NT2/D1 (cell line): ENCODE measurements at regions not wholly inside any gene's neighbourhood (a gene's known extent, or its start where the extent isn't known, plus 50 kb on each side); places are given as distances from the start of the nearest gene placed in this dataset.
A peak's percentile ranks its signal among the peaks of the same experiment; 100 is the strongest.
"Not testable (repeated sequence)": the region's sequence is repeated elsewhere in the genome, so short reads cannot be mapped to it uniquely, and the experiment has no call there.

Source experiments
- DNase-seq: peaks from one replicate; pipeline ENCODE4 v3.0.0-alpha.2; 2011; ENCODE audit warnings: low read depth, low spot score
- H3K27me3 ChIP-seq: 2 replicates; pipeline ENCODE4 v1.6.0; 2011; ENCODE audit warnings: mild to moderate bottlenecking; ENCODE audit not compliant: insufficient read length, insufficient read depth
- H3K36me3 ChIP-seq: 2 replicates; pipeline ENCODE4 v1.6.1; 2011; ENCODE audit warnings: mild to moderate bottlenecking, low read length, mixed read lengths; ENCODE audit not compliant: insufficient read depth, insufficient read length
- H3K4me1 ChIP-seq: 2 replicates; pipeline ENCODE4 v1.5.1; 2011; ENCODE audit not compliant: insufficient read depth, insufficient read length
- H3K4me3 ChIP-seq: 2 replicates; pipeline ENCODE4 v1.5.1; 2011; ENCODE audit warnings: low read depth; ENCODE audit not compliant: insufficient read length
- H3K9ac ChIP-seq: 2 replicates; pipeline ENCODE4 v1.6.0; 2011; ENCODE audit warnings: low read depth; ENCODE audit not compliant: insufficient read length
- H3K9me3 ChIP-seq: 2 replicates; pipeline ENCODE4 v1.5.1; 2011; ENCODE audit warnings: mild to moderate bottlenecking, low read length; ENCODE audit not compliant: insufficient read depth
- SUZ12 ChIP-seq: IDR thresholded peaks from 2 replicates; pipeline ENCODE4 v1.6.1; 2011; ENCODE audit not compliant: insufficient read length, insufficient read depth; ENCODE audit errors: extremely low read depth
- YY1 ChIP-seq: IDR thresholded peaks from 2 replicates; pipeline ENCODE4 v1.6.1; 2011; ENCODE audit not compliant: insufficient read length, insufficient read depth
- ZNF274 ChIP-seq: IDR thresholded peaks from 2 replicates; pipeline ENCODE4 v1.6.1; 2011; ENCODE audit warnings: mild to moderate bottlenecking, low read depth, low read length

- H3K36me3 ChIP-seq = no peaks in the 10 kb centered on the region
- no peak overlapping the region for H3K4me3 ChIP-seq
- no peak overlapping the region for H3K9ac ChIP-seq
- peaks cover 7% of the 10 kb centered on the region; the same call in 1 of the 2 replicates for H3K9me3 ChIP-seq
- no peak for DNase-seq
- peaks cover 21% of the 10 kb centered on the region for H3K4me1 ChIP-seq
- H3K27me3 ChIP-seq = no peaks in the 10 kb centered on the region
- no peak for TF ChIP-seq SUZ12
- no peak for TF ChIP-seq YY1
- TF ChIP-seq ZNF274 = no peak
Measured at GRCh38 chr9:134549336-134549735, 92.3 kb upstream of the COL5A1 start.

GRCh38 chr9:134550081-134550480 lies 91.5 kb upstream of the COL5A1 start:
- H3K9ac ChIP-seq, H3K36me3 ChIP-seq, H3K4me3 ChIP-seq, DNase-seq, H3K9me3 ChIP-seq, H3K27me3 ChIP-seq: not testable (repeated sequence)
- peaks cover 24% of the 10 kb centered on the region for H3K4me1 ChIP-seq

DNA sequence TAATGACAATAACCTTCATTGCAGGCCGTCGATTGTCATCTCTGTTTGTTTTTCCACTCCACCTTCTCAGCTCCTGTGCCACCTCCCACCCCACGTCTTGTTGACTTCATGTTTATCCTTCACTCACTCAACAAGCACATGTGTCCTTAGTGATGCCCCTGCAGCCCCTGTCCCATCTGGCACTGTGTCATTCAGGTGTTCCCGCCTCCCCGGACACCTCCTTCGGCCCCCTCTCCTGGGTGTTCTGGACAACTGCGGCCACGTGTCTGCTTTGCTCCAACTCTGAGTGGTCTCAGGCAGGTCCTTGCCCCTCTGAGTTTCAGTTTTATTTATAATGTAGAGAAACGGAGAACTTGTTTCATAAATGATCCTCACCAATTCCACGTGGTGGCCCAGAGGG lies 91.0 kb upstream of the COL5A1 start:
- TF ChIP-seq ZNF274 = no peak
- TF ChIP-seq YY1 = no peak
- no peak for TF ChIP-seq SUZ12
- no peak for DNase-seq
- Histone ChIP-seq H3K4me3 (no peak overlapping the region), H3K36me3 (no peaks in the 10 kb centered on the region), H3K9me3 (peaks cover 7% of the 10 kb centered on the region; the same call in 1 of the 2 replicates), H3K27me3 (no peaks in the 10 kb centered on the region), H3K4me1 (peaks cover 22% of the 10 kb centered on the region), H3K9ac (no peak overlapping the region)

GRCh38 chr9:134551176-134551575 lies 90.4 kb upstream of the COL5A1 start:
- no peak for DNase-seq
- peaks cover 16% of the 10 kb centered on the region for H3K4me1 ChIP-seq
- H3K27me3 ChIP-seq = no peaks in the 10 kb centered on the region
- H3K36me3 ChIP-seq = no peaks in the 10 kb centered on the region
- TF ChIP-seq SUZ12 = no peak
- TF ChIP-seq ZNF274 = no peak
- TF ChIP-seq YY1 = no peak
- peaks cover 7% of the 10 kb centered on the region; the same call in 1 of the 2 replicates for H3K9me3 ChIP-seq
- H3K9ac ChIP-seq = no peak overlapping the region
- no peak overlapping the region for H3K4me3 ChIP-seq

GRCh38 chr9:134551644-134552348 lies 89.8 kb upstream of the COL5A1 start:
- Histone ChIP-seq H3K36me3 (no peaks in the 10 kb centered on the region), H3K9me3 (peaks cover 7% of the 10 kb centered on the region; the same call in 1 of the 2 replicates), H3K9ac (no peak overlapping the region), H3K4me3 (no peak overlapping the region), H3K4me1 (peaks cover 15% of the 10 kb centered on the region), H3K27me3 (no peaks in the 10 kb centered on the region)
- no peak for DNase-seq
- TF ChIP-seq SUZ12 (no peak), ZNF274 (no peak), YY1 (no peak)

DNA sequence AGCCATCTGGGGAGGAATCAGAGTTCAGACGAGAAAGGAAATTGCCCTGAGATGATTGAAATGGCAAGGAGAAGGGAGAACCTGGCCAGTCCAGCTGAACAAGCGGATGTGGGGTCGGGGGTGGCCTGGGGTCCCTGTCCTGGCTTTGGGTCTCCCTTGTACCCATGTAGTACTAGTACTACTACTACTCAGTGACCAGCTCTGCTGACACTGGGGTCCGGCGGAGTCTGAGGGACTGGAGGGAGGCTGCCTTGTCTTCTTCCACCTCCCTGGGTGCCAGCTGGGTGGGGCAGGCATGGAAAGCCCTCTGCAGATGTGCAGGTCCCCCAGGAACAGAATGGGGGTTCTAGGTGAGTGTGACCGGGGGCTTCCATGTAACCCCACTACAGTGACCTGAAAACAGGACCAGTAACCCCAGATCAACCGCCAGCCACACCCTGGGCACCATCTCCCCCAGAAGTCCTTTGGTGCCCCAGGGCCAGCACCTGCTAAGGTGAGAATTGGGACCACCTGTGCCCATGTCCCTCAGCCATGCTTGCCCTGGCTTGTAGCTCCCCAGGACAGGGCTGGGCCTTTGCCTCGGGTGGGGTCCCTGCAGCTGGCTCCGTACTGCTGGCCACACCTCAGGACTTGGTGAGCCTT lies 89.1 kb upstream of the COL5A1 start:
- no peaks in the 10 kb centered on the region for H3K27me3 ChIP-seq
- H3K9ac ChIP-seq = no peak overlapping the region
- peaks cover 7% of the 10 kb centered on the region; the same call in 1 of the 2 replicates for H3K9me3 ChIP-seq
- H3K4me1 ChIP-seq = peaks cover 15% of the 10 kb centered on the region
- no peak for TF ChIP-seq SUZ12
- TF ChIP-seq YY1 = no peak
- TF ChIP-seq ZNF274 = no peak
- no peak overlapping the region for H3K4me3 ChIP-seq
- H3K36me3 ChIP-seq = no peaks in the 10 kb centered on the region
- no peak for DNase-seq

GRCh38 chr9:134553061-134553891 lies 88.3 kb upstream of the COL5A1 start:
- H3K9me3 ChIP-seq = peaks cover 7% of the 10 kb centered on the region; the same call in 1 of the 2 replicates
- DNase-seq = no peak

More at GRCh38 chr9:134553061-134553891, 88.3 kb upstream of the COL5A1 start:
- H3K4me3 ChIP-seq = no peak overlapping the region
- no peaks in the 10 kb centered on the region for H3K27me3 ChIP-seq
- peak overlapping the region; percentile 13 for H3K9ac ChIP-seq
- peaks cover 15% of the 10 kb centered on the region for H3K4me1 ChIP-seq
- no peak for TF ChIP-seq SUZ12
- TF ChIP-seq ZNF274 = no peak
- no peak for TF ChIP-seq YY1
- no peaks in the 10 kb centered on the region for H3K36me3 ChIP-seq
